Right lobe of liver (tissue), 4 donors: ENCODE measurements at regions not wholly inside any gene's neighbourhood (a gene's known extent, or its start where the extent isn't known, plus 50 kb on each side); places are given as distances from the start of the nearest gene placed in this dataset.

Experiments used
- CTCF ChIP-seq, 4 donors: fragments of 200-600 bp in 3 of 4; fragments of 450-650 bp in 1 of 4; IDR thresholded peaks; one replicate each; pipeline versions ENCODE4 v1.5.1 to v1.8.0; 2016 to 2022; ENCODE audit warnings: antibody characterized with exemption in 4 of 4, mild to moderate bottlenecking in 2 of 4
- POLR2A ChIP-seq: fragments of 450-650 bp; IDR thresholded peaks from one replicate; pipeline ENCODE4 v1.6.1; 2017; ENCODE audit warnings: antibody characterized with exemption, mild to moderate bottlenecking
- donor health status: DM: no; HTN: no; CAD: no.
- donor health status: DM: no; HTN: no; CAD: no.
- donor health status: DM: no; HTN: yes; CAD: no.

GRCh38 chr12:110995615-110996014 lies 75.2 kb upstream of the MYL2 start:
- TF ChIP-seq CTCF (IDR thresholded peaks at IDR 0.05): no peak
- no peak for TF ChIP-seq POLR2A
